Body of pancreas (tissue), 4 donors: ENCODE measurements at regions not wholly inside any gene's neighbourhood (a gene's known extent, or its start where the extent isn't known, plus 50 kb on each side); places are given as distances from the start of the nearest gene placed in this dataset.

Experiments used
- ATAC-seq: fragments of 150-250 bp; one replicate; pipeline ENCODE4 v1.9.1; 2016
- DNase-seq, 4 donors: peaks; one replicate each; pipeline ENCODE4 v3.0.0-alpha.2; 2019
- H3K27ac ChIP-seq, 4 donors: fragments of 200-600 bp; sonication (generic); 1 replicate in 3 of 4; 2 replicates in 1 of 4; pipeline versions ENCODE4 v1.5.1 to v1.6.1; 2016 to 2019; ENCODE audit warnings: mild to moderate bottlenecking in 1 of 4, mixed read lengths in 1 of 4, moderate library complexity in 1 of 4
- H3K27me3 ChIP-seq, 2 donors: fragments of 200-600 bp; sonication (generic); one replicate each; pipeline ENCODE4 v1.6.0; 2016; ENCODE audit warnings: mild to moderate bottlenecking in 1 of 2
- H3K36me3 ChIP-seq, 2 donors: fragments of 200-600 bp; sonication (generic); replicated peaks in 1 of 2; 2 replicates each; pipeline ENCODE4 v1.5.1; 2016; ENCODE audit warnings: low read depth in 2 of 2; ENCODE audit not compliant: insufficient read depth in 1 of 2
- H3K4me1 ChIP-seq: fragments of 200-600 bp; sonication (generic); one replicate; pipeline ENCODE4 v1.6.0; 2016
- H3K4me3 ChIP-seq, 2 donors: fragments of 200-600 bp; sonication (generic); 1 replicate in 1 of 2; 2 replicates in 1 of 2; pipeline ENCODE4 v1.5.1; 2016 to 2019
- H3K9me3 ChIP-seq, 3 donors: fragments of 200-600 bp; sonication (generic); 1 replicate in 2 of 3; 2 replicates in 1 of 3; pipeline ENCODE4 v1.5.1; 2016
- POLR2A ChIP-seq, 3 donors: fragments of 450-650 bp; IDR thresholded peaks; one replicate each; pipeline ENCODE4 v1.6.1; 2016; ENCODE audit warnings: antibody characterized with exemption in 3 of 3, mild to moderate bottlenecking in 2 of 3
- WGBS, 2 donors: methylation state at CpG; one replicate each; pipeline ENCODE4 v1.1.5; 2017; 5-methylcytosine and 5-hydroxymethylcytosine counted together
- intact Hi-C: fragments of 100-400 bp; cut with DNase I; formaldehyde crosslinking; loops from one replicate; pipeline ENCODE4 v1.15.1; 2023
- TF ChIP-seq, protein P1 (sequence below), 7 experiments: fragments of 450-650 bp in 4 of 7; fragments of 200-600 bp in 3 of 7; sonication (generic) in 3 of 7; IDR thresholded peaks; one replicate each; pipeline ENCODE4 v1.5.1; 2016 to 2019; ENCODE audit warnings: antibody characterized with exemption in 7 of 7

DNA sequence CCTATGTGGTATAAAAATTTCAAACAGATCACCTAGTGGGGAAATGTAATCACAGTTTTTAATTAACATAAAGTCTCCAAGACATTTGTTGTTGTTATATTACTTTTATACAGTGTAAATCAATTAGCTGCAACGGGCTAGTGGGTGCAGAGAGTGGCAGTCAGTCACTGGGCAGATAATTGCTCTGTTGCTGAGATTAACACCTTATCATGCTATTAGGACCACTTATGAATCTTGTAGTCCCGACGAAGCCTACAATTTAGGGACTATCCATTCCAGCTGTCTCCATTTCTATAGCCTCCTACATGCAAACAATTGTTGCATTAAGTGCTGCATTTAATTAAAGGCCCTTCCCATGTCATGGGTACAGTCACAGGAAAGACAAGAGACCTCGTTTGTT is 158.9 kb upstream of the PROX1 start:
- ATAC-seq (no peak), DNase-seq (no peak)
- no peaks in the 10 kb centered on the region for H3K4me1 ChIP-seq
- no peak overlapping the region for H3K27ac ChIP-seq
- TF ChIP-seq, protein P1, sequence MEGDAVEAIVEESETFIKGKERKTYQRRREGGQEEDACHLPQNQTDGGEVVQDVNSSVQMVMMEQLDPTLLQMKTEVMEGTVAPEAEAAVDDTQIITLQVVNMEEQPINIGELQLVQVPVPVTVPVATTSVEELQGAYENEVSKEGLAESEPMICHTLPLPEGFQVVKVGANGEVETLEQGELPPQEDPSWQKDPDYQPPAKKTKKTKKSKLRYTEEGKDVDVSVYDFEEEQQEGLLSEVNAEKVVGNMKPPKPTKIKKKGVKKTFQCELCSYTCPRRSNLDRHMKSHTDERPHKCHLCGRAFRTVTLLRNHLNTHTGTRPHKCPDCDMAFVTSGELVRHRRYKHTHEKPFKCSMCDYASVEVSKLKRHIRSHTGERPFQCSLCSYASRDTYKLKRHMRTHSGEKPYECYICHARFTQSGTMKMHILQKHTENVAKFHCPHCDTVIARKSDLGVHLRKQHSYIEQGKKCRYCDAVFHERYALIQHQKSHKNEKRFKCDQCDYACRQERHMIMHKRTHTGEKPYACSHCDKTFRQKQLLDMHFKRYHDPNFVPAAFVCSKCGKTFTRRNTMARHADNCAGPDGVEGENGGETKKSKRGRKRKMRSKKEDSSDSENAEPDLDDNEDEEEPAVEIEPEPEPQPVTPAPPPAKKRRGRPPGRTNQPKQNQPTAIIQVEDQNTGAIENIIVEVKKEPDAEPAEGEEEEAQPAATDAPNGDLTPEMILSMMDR (IDR thresholded peaks at IDR 0.05): no peak
- no peak for TF ChIP-seq POLR2A (IDR thresholded peaks at IDR 0.05)
- 61 to 62% methylated on average over 4 of the region's 4 CpGs for WGBS, 2 donors
- intact Hi-C loops: no loop called here
- H3K4me3 ChIP-seq: no peak overlapping the region
- no peaks in the 10 kb centered on the region for H3K27me3 ChIP-seq
- H3K36me3 ChIP-seq: no peaks in the 10 kb centered on the region
- no peaks in the 10 kb centered on the region for H3K9me3 ChIP-seq

DNA sequence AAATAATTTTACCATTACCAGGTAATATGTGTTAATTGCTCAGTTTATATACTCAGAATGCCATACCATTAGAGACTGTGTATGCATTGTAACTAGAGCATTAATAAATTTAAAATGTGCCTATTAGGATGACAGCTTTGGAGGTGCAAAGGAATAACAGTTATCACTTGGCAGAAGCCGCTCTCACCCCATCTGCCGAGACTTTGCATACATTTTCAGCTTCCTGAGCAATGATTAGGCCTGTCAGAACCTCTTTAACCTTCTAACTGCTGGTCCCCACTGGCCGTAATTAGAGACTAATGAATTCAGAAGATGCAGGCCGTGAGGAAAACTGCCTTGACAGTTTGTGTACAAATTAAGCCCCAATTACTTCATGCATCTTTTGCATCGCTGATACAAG is 158.0 kb upstream of the PROX1 start:
- Histone ChIP-seq H3K9me3 (no peaks in the 10 kb centered on the region), H3K27me3 (no peaks in the 10 kb centered on the region), H3K4me1 (no peaks in the 10 kb centered on the region), H3K36me3 (no peaks in the 10 kb centered on the region), H3K27ac (no peak overlapping the region), H3K4me3 (no peak overlapping the region)
- intact Hi-C loops: no loop called here
- DNase-seq (no peak), ATAC-seq (no peak)
- WGBS, 2 donors: 74 to 77% methylated on average over 5 of the region's 5 CpGs
- TF ChIP-seq, protein P1 (IDR thresholded peaks at IDR 0.05): no peak
- TF ChIP-seq POLR2A (IDR thresholded peaks at IDR 0.05): no peak

DNA sequence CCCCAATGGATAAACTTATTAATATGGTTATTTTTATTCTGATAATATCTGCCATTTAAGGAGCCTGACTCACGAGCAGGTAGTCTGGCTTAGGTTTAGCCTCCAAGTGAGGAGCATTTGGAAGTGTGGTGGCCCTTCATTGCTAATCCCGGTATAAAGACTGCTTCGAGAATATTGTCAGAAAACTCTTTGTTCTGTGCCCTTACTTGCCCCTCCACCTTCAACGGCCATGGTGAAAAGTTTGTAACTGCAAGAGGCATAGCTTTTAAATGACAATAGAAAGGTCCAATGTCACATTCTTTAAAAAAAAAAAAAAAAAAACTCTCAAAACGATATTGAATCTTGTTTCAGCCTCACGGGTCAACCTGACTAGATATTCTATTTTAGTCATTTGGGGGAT is 157.4 kb upstream of the PROX1 start:
- DNase-seq: no peak
- H3K36me3 ChIP-seq: no peaks in the 10 kb centered on the region
- TF ChIP-seq POLR2A (IDR thresholded peaks at IDR 0.05): no peak
- TF ChIP-seq, protein P1 (IDR thresholded peaks at IDR 0.05): no peak
- intact Hi-C loops: no loop called here
- WGBS, 2 donors: 81 to 83% methylated on average over 6 of the region's 6 CpGs
- H3K9me3 ChIP-seq: no peaks in the 10 kb centered on the region
- H3K27me3 ChIP-seq: no peaks in the 10 kb centered on the region
- no peak overlapping the region for H3K27ac ChIP-seq
- no peaks in the 10 kb centered on the region for H3K4me1 ChIP-seq
- H3K4me3 ChIP-seq: no peak overlapping the region
- no peak for ATAC-seq

DNA sequence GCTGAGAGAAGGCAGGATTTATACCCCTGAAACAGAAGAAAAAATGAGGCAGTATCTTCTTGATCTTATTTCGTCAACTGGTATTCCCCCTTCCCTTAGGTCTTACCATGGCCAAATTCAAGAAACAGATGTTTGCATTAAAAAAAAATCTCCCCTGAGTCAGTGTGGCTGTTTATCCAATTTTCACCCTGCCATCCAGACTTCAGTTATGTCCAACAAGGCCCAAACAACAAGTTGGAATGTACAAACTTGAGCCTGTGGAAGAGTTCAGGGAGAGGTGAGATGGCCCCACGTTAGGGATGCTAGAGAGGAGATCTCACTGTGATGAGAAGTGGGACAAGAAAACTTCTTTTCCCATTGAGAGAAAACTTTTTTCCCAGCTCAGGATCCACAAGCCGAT is 147.2 kb upstream of the PROX1 start:
- WGBS, 2 donors: 76 to 80% methylated on average over 3 of the region's 3 CpGs
- Histone ChIP-seq H3K27me3 (no peaks in the 10 kb centered on the region), H3K9me3 (no peaks in the 10 kb centered on the region), H3K27ac (no peak overlapping the region), H3K4me1 (no peaks in the 10 kb centered on the region), H3K36me3 (no peaks in the 10 kb centered on the region), H3K4me3 (no peak overlapping the region)
- TF ChIP-seq POLR2A (IDR thresholded peaks at IDR 0.05): no peak
- TF ChIP-seq, protein P1 (IDR thresholded peaks at IDR 0.05): no peak
- no peak for ATAC-seq
- intact Hi-C loops: no loop called here
- DNase-seq: no peak

DNA sequence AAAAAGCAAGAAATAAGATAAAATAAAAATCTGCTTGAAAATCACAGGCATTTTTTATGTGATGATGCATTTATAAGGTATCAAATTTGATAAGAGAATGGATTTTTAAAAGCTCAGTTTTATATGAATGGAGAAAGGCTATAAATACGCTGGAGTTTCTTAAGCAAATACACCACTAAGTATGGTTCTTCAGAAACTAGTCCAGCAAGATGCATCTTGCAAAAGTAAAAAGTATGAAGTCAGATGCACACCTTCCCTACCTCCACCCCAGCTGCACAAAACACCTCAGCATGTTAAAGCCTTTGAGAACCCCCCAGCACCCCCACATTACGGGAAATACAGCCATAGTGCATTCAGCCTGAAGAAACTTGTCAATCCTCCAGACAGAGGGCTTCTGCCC is 143.1 kb upstream of the PROX1 start:
- 76 to 95% methylated on average over 2 of the region's 2 CpGs for WGBS, 2 donors
- ATAC-seq (no peak), DNase-seq (no peak)
- Histone ChIP-seq H3K27me3 (no peaks in the 10 kb centered on the region), H3K27ac (no peak overlapping the region), H3K9me3 (no peaks in the 10 kb centered on the region), H3K4me3 (no peak overlapping the region), H3K4me1 (no peaks in the 10 kb centered on the region), H3K36me3 (no peaks in the 10 kb centered on the region)
- no peak for TF ChIP-seq POLR2A (IDR thresholded peaks at IDR 0.05)
- TF ChIP-seq, protein P1 (IDR thresholded peaks at IDR 0.05): no peak
- intact Hi-C loops: no loop called here
